CD4-positive, alpha-beta T cell treated with Interleukin-4 for 1 hour (primary cell): ENCODE measurements at regions not wholly inside any gene's neighbourhood (a gene's known extent, or its start where the extent isn't known, plus 50 kb on each side); places are given as distances from the start of the nearest gene placed in this dataset.

Experiments used
- DNase-seq, 2 donors: peaks; one replicate each; pipeline ENCODE4 v3.0.0-alpha.2; 2020 to 2022

- no peak for DNase-seq
Measured at GRCh38 chr6:26294302-26294701, 70.7 kb upstream of the BTN3A2 start.

DNA sequence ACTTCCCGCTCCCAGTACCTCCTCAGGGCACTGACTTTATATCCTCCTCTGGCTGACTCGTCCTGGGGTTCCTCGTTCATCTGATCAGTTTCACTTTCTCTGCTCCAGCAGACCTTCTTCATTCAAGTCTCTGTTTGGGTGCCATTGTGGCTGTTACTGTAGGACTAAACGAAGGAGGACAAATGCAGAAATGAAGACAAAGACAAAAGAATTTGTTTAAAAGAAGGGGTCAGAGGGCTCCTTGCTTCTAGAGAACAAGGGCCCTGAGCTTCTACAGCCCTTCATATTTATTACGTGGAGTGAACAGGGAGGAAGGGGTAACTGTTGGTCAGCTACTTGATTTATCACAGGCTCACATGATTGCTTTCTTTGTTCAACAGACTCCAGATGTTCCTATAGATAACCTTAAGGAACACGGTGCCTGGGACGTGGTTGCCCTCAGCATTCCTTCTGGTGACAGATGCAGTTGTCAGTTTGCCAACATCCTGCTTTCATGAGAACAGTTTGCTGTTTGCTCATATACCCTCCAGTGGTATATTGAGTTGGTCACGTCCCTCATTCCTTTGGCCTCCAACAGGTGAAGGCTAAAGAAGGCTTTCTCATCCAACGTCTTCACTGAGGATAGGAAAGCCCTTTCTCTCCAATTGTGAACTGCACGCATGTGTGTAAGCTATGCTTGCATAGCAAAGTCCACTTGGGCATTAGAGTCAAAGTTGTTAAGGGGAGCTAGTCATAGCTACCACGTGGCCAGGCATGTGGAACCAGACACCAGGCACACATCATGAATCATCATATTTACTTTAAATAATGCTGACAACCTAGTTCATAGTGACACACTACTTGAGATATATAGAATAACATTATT lies 69.1 kb upstream of the BTN3A2 start:
- no peak for DNase-seq

GRCh38 chr6:26296556-26296856 lies 68.5 kb upstream of the BTN3A2 start:
- DNase-seq: no peak

DNA sequence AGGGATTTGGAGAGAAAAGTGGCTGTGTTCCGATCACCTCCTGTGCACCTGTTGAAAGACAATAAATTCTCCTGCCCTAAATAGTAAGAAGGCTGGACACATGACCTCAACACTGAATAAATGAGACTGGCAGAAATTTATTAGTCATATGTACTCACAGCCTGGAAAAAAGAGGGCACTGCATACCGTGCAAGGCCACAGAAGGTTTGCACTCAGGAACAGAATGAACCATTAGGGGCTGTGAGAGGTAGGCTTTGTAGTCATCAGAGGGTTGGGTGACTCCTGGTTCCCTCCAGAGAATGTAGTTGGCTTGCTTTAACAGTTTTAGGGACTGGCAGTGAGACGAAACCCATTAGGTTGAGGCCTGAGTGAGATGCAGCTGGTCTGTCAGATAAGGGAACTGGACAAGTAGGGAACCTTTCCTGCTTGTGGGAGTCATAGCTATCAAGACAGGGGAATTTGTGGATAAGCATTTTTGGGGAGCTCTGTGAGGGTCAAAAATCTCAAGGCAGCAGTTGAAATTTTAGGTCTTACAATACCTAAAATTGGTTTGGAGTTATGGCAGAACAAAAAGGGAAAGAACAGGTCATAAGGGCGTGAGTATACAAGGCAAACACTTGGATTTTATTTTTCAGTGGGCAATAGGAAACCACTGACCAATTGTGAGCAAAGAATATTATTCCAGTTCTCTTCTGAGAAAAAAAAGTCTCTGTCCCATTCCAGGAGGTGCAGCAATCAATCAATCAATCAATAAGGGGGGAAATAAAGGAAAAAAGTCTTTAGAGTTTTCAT lies 67.9 kb upstream of the BTN3A2 start:
- DNase-seq: no peak

- no peak for DNase-seq
Measured at GRCh38 chr6:26299286-26300042, 65.5 kb upstream of the BTN3A2 start.

DNA sequence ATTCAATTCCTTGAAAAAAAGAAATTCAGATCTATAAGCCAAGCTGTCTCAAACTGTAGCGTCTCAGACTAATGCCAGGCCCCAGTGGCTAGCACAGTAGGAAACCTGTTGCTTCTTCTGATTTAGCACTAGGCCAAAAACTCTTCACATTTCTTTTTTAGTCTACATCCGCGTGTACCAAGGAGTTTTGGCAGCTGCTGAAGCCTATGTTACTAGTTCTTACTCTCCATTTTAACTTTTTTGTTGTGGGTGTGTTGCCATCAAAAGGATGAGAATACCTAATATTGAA lies 65.0 kb upstream of the BTN3A2 start:
- DNase-seq: no peak

DNA sequence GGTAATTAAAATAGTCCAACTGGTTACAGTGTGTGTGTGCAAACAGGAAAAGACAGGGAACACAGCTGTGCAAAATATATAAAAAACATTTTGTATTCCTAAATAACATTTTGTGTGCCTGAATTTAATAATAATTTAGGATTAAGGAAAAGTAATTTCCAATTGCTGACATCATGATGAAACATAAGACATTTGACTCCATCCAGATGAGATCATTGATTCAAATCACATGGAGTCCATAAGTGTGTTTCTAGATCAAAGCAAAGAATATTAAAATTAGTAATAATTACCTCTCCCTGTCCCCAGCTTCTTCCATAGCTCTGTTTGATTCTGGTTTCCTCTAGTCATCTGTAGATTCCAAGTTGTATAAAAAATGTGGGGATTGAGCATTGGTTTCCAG lies 64.6 kb upstream of the BTN3A2 start:
- no peak for DNase-seq

GRCh38 chr6:26300828-26301227 lies 64.2 kb upstream of the BTN3A2 start:
- no peak for DNase-seq

GRCh38 chr6:26301638-26302037 lies 63.4 kb upstream of the BTN3A2 start:
- DNase-seq: no peak

- DNase-seq: no peak
Measured at GRCh38 chr6:26302941-26303559, 61.9 kb upstream of the BTN3A2 start.

GRCh38 chr6:26304213-26304796 lies 60.7 kb upstream of the BTN3A2 start:
- DNase-seq: peak in 1 of 2 donors; percentile 53

DNA sequence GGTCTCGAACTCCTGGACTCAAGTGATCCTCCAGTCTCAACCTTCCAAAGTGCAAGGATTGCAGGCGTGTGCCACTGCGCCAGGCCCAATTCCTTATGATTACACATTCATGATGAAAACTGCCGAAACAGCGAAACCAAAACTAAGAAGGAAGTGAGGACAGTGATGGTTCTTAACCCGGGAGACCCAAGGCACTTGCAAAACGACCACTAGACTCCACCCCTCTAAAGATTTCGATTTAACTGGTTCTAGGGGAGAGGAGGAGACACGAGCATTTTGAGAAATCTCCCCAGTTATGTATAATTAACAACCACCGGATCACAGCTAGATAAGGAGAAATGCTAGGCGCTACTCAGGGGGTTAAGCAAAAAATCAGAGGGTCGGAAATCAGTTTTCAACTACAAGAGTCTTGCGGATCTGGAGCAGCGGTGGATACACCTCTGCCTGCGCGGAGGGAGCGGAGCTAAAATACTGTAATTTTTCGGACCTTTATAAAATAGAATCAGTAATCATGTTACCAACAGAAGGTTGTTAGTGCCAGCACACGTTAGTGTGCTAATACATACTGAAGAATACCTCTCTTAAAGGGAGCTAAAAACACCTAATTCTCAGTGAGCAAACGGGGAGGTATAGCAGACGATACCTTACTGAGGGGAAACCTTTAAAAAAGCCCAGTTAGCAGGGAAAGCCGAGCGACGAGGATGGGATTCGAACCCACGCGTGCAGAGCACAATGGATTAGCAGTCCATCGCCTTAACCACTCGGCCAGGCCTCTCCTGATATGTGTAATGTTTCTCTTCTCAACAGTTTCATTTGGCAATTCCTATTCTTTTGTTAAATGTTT lies 60.0 kb upstream of the BTN3A2 start:
- peak; percentile 76 to 87 for DNase-seq

- no peak for DNase-seq
Measured at GRCh38 chr6:26305641-26305969, 59.4 kb upstream of the BTN3A2 start.

GRCh38 chr6:26306232-26306631 lies 58.8 kb upstream of the BTN3A2 start:
- no peak for DNase-seq

GRCh38 chr6:26307850-26308249 lies 57.1 kb upstream of the BTN3A2 start:
- DNase-seq: peak in 1 of 2 donors; percentile 9

DNA sequence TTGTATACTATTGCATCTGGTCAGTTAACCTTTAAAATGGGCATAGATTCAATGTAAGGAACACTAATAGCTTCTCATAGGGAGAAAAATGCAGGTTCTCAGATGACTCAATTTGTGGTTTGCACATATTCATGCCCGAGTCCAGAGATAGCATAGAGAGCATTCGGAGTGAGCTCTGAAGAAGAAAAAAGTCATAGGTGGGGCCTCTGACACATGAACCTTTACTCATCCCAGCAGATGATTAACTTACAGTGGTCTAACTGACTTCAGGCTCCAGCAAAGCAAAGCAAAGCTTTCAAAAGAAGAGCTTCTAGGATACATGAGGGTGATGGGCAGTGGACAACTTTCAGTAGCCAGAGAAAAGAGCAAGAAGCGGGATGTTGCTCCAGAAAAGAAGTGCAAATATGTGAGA lies 55.3 kb upstream of the BTN3A2 start:
- no peak for DNase-seq

- peak; percentile 55 to 72 for DNase-seq
Measured at GRCh38 chr6:26311012-26311384, 54.0 kb upstream of the BTN3A2 start.

GRCh38 chr6:26311385-26312095 lies 53.5 kb upstream of the BTN3A2 start:
- DNase-seq: peak; percentile 72 to 89

- no peak for DNase-seq
Measured at GRCh38 chr6:26312096-26312463, 52.9 kb upstream of the BTN3A2 start.

DNA sequence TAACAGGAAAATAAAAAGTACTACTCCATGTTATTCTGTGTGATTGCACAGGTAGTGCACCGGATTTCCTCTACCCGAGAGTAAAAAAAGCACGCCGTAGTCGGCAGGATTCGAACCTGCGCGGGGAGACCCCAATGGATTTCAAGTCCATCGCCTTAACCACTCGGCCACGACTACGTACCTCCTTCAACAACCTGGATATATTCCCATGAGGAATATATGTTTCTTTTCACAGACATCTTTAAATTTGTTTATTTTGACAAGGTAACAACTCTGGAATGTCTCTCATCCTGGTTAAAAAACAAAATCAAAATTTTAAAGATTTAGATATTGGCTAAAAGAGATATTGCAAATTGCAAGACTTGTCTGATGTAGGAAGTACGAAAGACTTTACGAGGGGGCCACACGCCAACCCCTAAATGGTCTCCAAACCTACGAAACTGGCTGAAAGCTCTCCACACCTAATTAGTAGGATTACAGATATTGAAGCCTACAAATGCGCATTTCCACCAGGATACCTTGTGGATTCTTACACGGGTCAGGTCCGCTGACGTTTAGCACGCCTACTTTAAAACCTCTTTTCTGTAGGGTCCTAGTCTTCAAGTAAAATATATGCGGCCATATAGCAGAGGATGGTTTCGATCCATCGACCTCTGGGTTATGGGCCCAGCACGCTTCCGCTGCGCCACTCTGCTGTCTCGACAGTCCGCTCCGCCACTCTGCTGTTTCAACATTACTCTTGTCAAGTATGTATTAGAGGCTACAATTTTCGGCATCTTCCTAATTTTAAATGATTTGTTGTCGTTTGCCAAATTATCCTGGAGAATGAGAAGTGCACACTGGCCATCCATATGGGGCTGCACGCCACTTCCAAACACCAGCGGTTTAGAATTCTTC lies 52.2 kb upstream of the BTN3A2 start:
- peak; percentile 87 to 91 for DNase-seq
